HG03064 (cell line): ENCODE measurements at regions not wholly inside any gene's neighbourhood (a gene's known extent, or its start where the extent isn't known, plus 50 kb on each side); places are given as distances from the start of the nearest gene placed in this dataset.

Source experiments
- ATAC-seq: cut with Tn5 transposase; IDR thresholded peaks from one replicate; pipeline ENCODE4 v1.9.1; 2021; ENCODE audit warnings: low read depth; ENCODE audit not compliant: unreplicated experiment

GRCh38 chr18:23384778-23385736, 68.0 kb upstream of the RIOK3 start:
- ATAC-seq: no peak

- ATAC-seq: no peak
Measured at GRCh38 chr18:23386317-23386716, 66.8 kb upstream of the RIOK3 start.

DNA sequence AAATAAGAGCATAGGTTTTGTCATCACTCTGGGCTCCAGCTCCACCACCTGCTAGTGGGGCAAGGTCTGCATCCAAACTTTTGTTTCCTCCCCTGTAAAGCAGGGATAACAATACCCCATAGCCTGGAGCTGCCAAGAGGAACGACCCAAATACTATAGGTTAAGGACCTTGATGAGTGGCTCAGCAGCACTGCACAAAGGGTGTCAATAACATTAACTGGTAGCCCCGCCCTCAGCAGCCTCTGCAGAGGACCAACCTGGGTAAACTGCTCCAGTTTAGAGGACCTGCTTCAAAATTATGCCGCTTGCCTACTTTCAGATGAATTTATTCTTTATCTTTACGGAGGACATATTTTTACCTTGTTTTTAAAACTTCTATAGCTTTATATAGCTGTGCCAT, 65.8 kb upstream of the RIOK3 start:
- ATAC-seq: no peak

DNA sequence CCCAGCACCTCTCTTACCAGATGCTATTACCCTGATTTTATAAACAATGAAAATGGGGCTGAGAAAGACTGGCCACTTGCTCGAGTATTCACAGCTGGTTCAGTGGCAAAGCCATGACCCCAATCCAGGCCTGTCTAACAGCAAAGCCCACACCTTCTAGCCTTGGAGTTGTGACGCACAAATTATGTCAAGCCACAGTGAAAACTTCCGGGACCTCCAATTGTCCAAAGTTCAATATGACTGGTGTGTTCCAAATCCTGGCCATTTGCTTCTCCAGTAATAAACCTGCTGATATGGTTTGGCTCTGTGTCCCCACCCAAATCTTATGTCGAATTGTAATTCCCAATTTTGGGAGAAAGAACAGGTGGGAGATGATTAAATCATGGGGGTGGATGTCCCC, 64.7 kb upstream of the RIOK3 start:
- ATAC-seq: no peak

GRCh38 chr18:23391156-23391555, 61.9 kb upstream of the RIOK3 start:
- ATAC-seq: no peak

DNA sequence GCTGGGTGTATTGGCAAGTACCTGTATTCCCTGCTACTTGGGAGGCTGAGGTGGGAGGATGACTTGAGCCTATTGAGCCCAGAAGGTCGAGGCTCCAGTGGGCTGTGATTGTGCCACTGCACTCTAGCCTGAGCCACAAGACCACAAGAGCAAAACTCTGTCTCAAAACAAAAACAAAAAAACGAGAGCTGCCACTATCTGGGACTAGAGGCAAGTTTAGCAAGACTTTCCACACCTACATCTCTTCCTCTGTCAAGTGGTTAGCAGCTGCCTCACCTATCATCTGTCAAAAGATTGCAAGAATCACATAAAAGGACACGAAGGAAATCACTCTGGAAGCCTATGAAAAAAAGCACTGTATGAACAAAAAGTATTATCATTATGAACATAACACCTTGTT, 55.2 kb upstream of the RIOK3 start:
- ATAC-seq: no peak

- no peak for ATAC-seq
Measured at GRCh38 chr18:23398401-23398800, 54.7 kb upstream of the RIOK3 start.

DNA sequence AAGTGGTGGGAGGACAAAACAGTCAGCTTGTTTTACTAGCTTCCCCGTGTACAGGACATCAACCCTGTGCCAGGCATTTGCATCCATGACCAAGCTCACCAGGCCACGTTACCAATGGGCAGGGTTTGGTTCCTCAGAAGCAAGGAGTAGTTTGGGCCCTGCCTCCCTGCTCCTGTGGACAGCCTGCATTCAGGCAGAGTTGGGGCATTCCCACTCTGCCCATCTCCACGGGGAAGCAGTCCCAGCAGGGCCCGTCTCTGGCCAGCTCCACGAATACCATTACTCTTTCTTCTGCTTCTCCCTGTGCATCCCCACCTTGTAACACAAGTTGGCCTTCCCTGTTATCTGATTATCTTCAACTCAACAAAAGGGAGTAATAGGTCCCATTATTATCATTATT, 54.0 kb upstream of the RIOK3 start:
- ATAC-seq: no peak

DNA sequence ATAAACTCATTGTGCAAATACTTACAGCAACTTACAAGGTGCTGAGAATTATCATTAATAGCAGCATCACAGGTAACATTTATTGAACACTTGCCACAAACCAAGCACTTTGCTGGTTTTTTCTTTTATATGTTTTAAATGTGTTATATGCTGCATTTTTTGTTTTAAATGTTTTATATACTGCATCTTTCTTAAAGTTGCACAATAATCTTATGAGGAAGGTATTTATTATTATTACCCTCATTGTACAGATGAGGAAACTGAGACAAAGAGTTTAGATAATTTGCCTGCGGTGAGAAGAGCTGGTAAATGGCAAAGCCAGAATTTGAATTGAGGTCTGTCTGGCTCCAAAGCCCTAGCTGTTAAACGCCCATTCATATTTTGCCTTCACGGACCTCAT, 52.2 kb upstream of the RIOK3 start:
- no peak for ATAC-seq

- no peak for ATAC-seq
Measured at GRCh38 chr18:23401400-23402347, 51.4 kb upstream of the RIOK3 start.
